ENCODE measurements at regions not wholly inside any gene's neighbourhood (a gene's known extent, or its start where the extent isn't known, plus 50 kb on each side); places are given as distances from the start of the nearest gene placed in this dataset.

GRCh38 chr12:31865023-31865422 is 94.2 kb upstream of the RESF1 start:
- no peaks in the 10 kb centered on the region for H3K9me3 ChIP-seq (ENCODE audit: control insufficient read depth in 2 of 3, insufficient read depth in 1 of 3, low read length in 3 of 3)
- no peaks in the 10 kb centered on the region for H3K27me3 ChIP-seq (ENCODE audit: control insufficient read depth, insufficient read depth, low read length)

GRCh38 chr12:31861360-31861759 is 97.9 kb upstream of the RESF1 start:
- no peak overlapping the region for H3K9ac ChIP-seq (ENCODE audit: low read length in 3 of 3)
- DNase-seq (no peak), FAIRE-seq (no peak)
- H3K4me1 ChIP-seq (ENCODE audit: control insufficient read depth in 2 of 3, insufficient read depth in 2 of 3, low read depth in 1 of 3, low read length in 3 of 3) = no peaks in the 10 kb centered on the region
- TF ChIP-seq CTCF (IDR thresholded peaks at IDR 0.05; ENCODE audit: borderline replicate concordance, extremely low read depth, insufficient read depth) = no peak
- no peak overlapping the region for H3K27ac ChIP-seq (ENCODE audit: low read depth in 2 of 2, low read length in 2 of 2)
- H3K27me3 ChIP-seq (ENCODE audit: control insufficient read depth, insufficient read depth, low read length) = no peaks in the 10 kb centered on the region
- no peaks in the 10 kb centered on the region for H3K36me3 ChIP-seq (ENCODE audit: control insufficient read depth in 2 of 3, insufficient read depth in 3 of 3, low read length in 3 of 3)
- intact Hi-C loops (cut with DNase I) = no loop called here
- no peak overlapping the region for H3K4me3 ChIP-seq (ENCODE audit: low read length in 3 of 3)
- no peaks in the 10 kb centered on the region for H3K9me3 ChIP-seq (ENCODE audit: control insufficient read depth in 2 of 3, insufficient read depth in 1 of 3, low read length in 3 of 3)

More at GRCh38 chr12:31865023-31865422, 94.2 kb upstream of the RESF1 start:
- DNase-seq (no peak), FAIRE-seq (no peak)
- intact Hi-C loops (cut with DNase I) = no loop called here
- Histone ChIP-seq H3K4me1 (ENCODE audit: control insufficient read depth in 2 of 3, insufficient read depth in 2 of 3, low read depth in 1 of 3, low read length in 3 of 3) (peaks cover 0 to 7% (median 7%) of the 10 kb centered on the region in 3 donors), H3K9ac (ENCODE audit: low read length in 3 of 3) (no peak overlapping the region), H3K4me3 (ENCODE audit: low read length in 3 of 3) (no peak overlapping the region), H3K27ac (ENCODE audit: low read depth in 2 of 2, low read length in 2 of 2) (no peak overlapping the region), H3K36me3 (ENCODE audit: control insufficient read depth in 2 of 3, insufficient read depth in 3 of 3, low read length in 3 of 3) (no peaks in the 10 kb centered on the region)
- no peak for TF ChIP-seq CTCF (IDR thresholded peaks at IDR 0.05; ENCODE audit: borderline replicate concordance, extremely low read depth, insufficient read depth)

DNA sequence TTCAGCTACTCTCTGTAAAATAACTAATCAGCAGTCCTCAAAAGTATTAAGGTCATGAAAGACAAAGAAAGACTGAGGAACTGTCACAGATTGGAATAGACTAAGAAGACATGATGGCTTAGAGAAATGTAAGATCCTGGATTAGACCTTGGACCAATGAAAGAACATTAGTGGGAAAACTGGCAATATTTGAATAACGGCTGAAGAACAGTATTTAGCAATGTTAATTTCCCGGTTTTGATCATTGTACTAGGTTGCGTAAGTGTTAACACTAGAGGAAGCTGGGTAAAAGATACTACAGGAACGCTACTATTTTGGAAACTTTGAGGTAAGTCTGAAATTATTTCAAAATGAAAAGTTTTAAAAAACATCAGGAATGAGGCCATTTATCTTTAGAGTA is 98.8 kb upstream of the RESF1 start:
- Histone ChIP-seq H3K27me3 (ENCODE audit: control insufficient read depth, insufficient read depth, low read length) (no peaks in the 10 kb centered on the region), H3K9me3 (ENCODE audit: control insufficient read depth in 2 of 3, insufficient read depth in 1 of 3, low read length in 3 of 3) (no peaks in the 10 kb centered on the region), H3K9ac (ENCODE audit: low read length in 3 of 3) (no peak overlapping the region), H3K27ac (ENCODE audit: low read depth in 2 of 2, low read length in 2 of 2) (no peak overlapping the region), H3K4me1 (ENCODE audit: control insufficient read depth in 2 of 3, insufficient read depth in 2 of 3, low read depth in 1 of 3, low read length in 3 of 3) (no peaks in the 10 kb centered on the region), H3K36me3 (ENCODE audit: control insufficient read depth in 2 of 3, insufficient read depth in 3 of 3, low read length in 3 of 3) (no peaks in the 10 kb centered on the region), H3K4me3 (ENCODE audit: low read length in 3 of 3) (no peak overlapping the region)
- no peak for DNase-seq
- no peak for FAIRE-seq
- intact Hi-C loops (cut with DNase I) = no loop called here
- TF ChIP-seq CTCF (IDR thresholded peaks at IDR 0.05; ENCODE audit: borderline replicate concordance, extremely low read depth, insufficient read depth) = no peak
